Transverse colon (tissue), 4 donors: ENCODE measurements at regions not wholly inside any gene's neighbourhood (a gene's known extent, or its start where the extent isn't known, plus 50 kb on each side); places are given as distances from the start of the nearest gene placed in this dataset.

Experiments
- DNase-seq: peaks from one replicate; pipeline ENCODE4 v3.0.0-alpha.2; 2019
- H3K27ac ChIP-seq, 4 donors: fragments of 200-600 bp; sonication (generic); 2 replicates each; pipeline ENCODE4 v1.5.1; 2016 to 2018; ENCODE audit warnings: inconsistent platforms in 4 of 4
- H3K27me3 ChIP-seq: fragments of 200-600 bp; sonication (generic); 2 replicates; pipeline ENCODE4 v1.5.1; 2017; ENCODE audit warnings: inconsistent platforms
- H3K36me3 ChIP-seq, 4 donors: fragments of 200-600 bp; sonication (generic); 2 replicates each; pipeline ENCODE4 v1.5.1; 2017 to 2019; ENCODE audit warnings: inconsistent platforms in 4 of 4
- H3K4me1 ChIP-seq, 4 donors: fragments of 200-600 bp; sonication (generic); 2 replicates each; pipeline ENCODE4 v1.5.1; 2017 to 2020; ENCODE audit warnings: inconsistent platforms in 4 of 4
- H3K4me3 ChIP-seq, 4 donors: fragments of 200-600 bp; sonication (generic); 1 replicate in 1 of 4; 2 replicates in 3 of 4; pipeline versions ENCODE4 v1.5.1 to v1.6.1; 2017 to 2019; ENCODE audit warnings: inconsistent platforms in 4 of 4
- H3K9me3 ChIP-seq, 2 donors: fragments of 200-600 bp; sonication (generic); 2 replicates each; pipeline ENCODE4 v1.5.1; 2017 to 2019; ENCODE audit warnings: inconsistent platforms in 2 of 2
- EP300 ChIP-seq: sonication (generic); formaldehyde crosslinking; IDR thresholded peaks from one replicate; pipeline ENCODE4 v1.6.1; 2017; ENCODE audit warnings: antibody characterized with exemption, low read depth
- POLR2A ChIP-seq: fragments of 450-650 bp; IDR thresholded peaks from one replicate; pipeline ENCODE4 v1.6.1; 2016; ENCODE audit warnings: antibody characterized with exemption, mild to moderate bottlenecking, moderate library complexity
- POLR2AphosphoS5 ChIP-seq, 3 donors: sonication (generic); formaldehyde crosslinking; IDR thresholded peaks; one replicate each; pipeline ENCODE4 v1.6.1; 2016; ENCODE audit warnings: antibody characterized with exemption in 3 of 3
- WGBS, 2 donors: methylation state at CpG; one replicate each; pipeline ENCODE4 v1.1.5; 2018; ENCODE audit warnings: low coverage in 1 of 2; 5-methylcytosine and 5-hydroxymethylcytosine counted together
- in situ Hi-C, 4 donors: fragments of 200-750 bp; cut with MboI; loops; one replicate each; pipeline versions ENCODE4 v1.15.0 to v1.15.1; 2017; ENCODE audit warnings: low sequenced_read_pairs in 3 of 4, low pct_ligation_motif_present in 1 of 4, low pct_unique_long_range_greater_than_20kb in 1 of 4
- intact Hi-C: fragments of 100-400 bp; cut with DNase I; formaldehyde crosslinking; loops from one replicate; pipeline ENCODE4 v1.15.1; 2023; ENCODE audit warnings: low total_unique reads
- TF ChIP-seq, protein P1 (sequence below), 5 experiments: fragments of 200-600 bp in 3 of 5; fragments of 450-650 bp in 2 of 5; sonication (generic) in 3 of 5; IDR thresholded peaks; 1 replicate in 2 of 5; 2 replicates in 3 of 5; pipeline ENCODE4 v1.5.1; 2016 to 2017; ENCODE audit warnings: antibody characterized with exemption in 5 of 5, inconsistent platforms in 3 of 5, mild to moderate bottlenecking in 2 of 5, moderate library complexity in 1 of 5

- Histone ChIP-seq H3K27ac (no peak overlapping the region), H3K36me3 (no peaks in the 10 kb centered on the region), H3K27me3 (no peaks in the 10 kb centered on the region), H3K4me3 (no peak overlapping the region), H3K9me3 (no peaks in the 10 kb centered on the region), H3K4me1 (no peaks in the 10 kb centered on the region)
- in situ Hi-C loops, result no loop called here
- DNase-seq, result no peak
- intact Hi-C loops, result no loop called here
- no peak for TF ChIP-seq EP300
- TF ChIP-seq POLR2A, result no peak
- TF ChIP-seq, protein P1, sequence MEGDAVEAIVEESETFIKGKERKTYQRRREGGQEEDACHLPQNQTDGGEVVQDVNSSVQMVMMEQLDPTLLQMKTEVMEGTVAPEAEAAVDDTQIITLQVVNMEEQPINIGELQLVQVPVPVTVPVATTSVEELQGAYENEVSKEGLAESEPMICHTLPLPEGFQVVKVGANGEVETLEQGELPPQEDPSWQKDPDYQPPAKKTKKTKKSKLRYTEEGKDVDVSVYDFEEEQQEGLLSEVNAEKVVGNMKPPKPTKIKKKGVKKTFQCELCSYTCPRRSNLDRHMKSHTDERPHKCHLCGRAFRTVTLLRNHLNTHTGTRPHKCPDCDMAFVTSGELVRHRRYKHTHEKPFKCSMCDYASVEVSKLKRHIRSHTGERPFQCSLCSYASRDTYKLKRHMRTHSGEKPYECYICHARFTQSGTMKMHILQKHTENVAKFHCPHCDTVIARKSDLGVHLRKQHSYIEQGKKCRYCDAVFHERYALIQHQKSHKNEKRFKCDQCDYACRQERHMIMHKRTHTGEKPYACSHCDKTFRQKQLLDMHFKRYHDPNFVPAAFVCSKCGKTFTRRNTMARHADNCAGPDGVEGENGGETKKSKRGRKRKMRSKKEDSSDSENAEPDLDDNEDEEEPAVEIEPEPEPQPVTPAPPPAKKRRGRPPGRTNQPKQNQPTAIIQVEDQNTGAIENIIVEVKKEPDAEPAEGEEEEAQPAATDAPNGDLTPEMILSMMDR (IDR thresholded peaks at IDR 0.05), result no peak
- TF ChIP-seq POLR2AphosphoS5 (IDR thresholded peaks at IDR 0.05), result no peak
Measured at GRCh38 chr14:56959869-56960268, 149.6 kb upstream of the OTX2 start.

DNA sequence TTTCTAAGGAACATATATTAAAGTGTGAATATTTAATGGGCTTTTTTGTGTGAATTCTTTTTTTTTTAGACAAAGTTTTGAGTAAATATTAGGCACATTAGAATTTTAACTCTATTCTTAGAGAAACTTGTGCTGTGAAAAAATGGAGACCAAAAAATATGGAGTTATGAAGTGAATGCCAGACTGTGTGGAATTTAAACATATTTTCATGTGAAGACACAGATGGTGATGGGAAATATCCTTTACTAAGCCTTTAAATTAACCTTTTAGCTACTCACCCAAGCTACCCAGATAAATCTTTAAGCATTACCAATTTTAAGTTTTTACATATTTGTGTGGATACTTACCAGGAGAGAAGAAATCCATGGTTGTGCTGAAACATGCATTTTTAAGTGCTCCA, 148.8 kb upstream of the OTX2 start:
- no peak for DNase-seq
- Histone ChIP-seq H3K4me1 (no peaks in the 10 kb centered on the region), H3K4me3 (no peak overlapping the region), H3K27ac (no peak overlapping the region), H3K27me3 (no peaks in the 10 kb centered on the region), H3K9me3 (no peaks in the 10 kb centered on the region), H3K36me3 (no peaks in the 10 kb centered on the region)
- in situ Hi-C loops, result no loop called here
- intact Hi-C loops, result no loop called here
- TF ChIP-seq EP300 (no peak), POLR2AphosphoS5 (IDR thresholded peaks at IDR 0.05) (no peak), POLR2A (no peak)
- TF ChIP-seq, protein P1 (IDR thresholded peaks at IDR 0.05), result no peak

DNA sequence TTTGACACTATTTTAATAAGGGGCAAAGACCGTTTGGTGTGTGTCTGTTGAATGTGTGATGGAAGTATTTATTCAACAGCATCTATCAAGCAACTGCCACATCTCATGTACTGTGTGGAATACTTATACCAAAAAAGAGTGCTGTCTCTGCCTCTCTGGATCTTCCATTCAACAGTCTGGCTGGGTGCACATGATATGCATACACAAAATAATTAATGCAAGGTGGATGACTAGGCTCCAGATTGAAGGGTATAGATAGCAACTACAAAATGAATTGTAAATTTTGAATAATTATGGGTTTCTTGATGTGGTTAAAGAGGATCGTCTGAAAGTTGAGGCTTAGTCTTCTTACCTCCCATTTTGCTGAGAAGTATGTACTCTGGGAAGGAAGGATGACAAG, 145.9 kb upstream of the OTX2 start:
- no peaks in the 10 kb centered on the region for H3K9me3 ChIP-seq
- no peak overlapping the region for H3K4me3 ChIP-seq
- intact Hi-C loops (no loop called here), in situ Hi-C loops (no loop called here)
- TF ChIP-seq EP300, result no peak
- TF ChIP-seq, protein P1 (IDR thresholded peaks at IDR 0.05), result no peak
- no peak overlapping the region for H3K27ac ChIP-seq
- no peaks in the 10 kb centered on the region for H3K4me1 ChIP-seq
- DNase-seq, result no peak
- H3K27me3 ChIP-seq, result no peaks in the 10 kb centered on the region
- 47 to 59% methylated on average over 2 of the region's 2 CpGs for WGBS, 2 donors
- H3K36me3 ChIP-seq, result no peaks in the 10 kb centered on the region

- no peaks in the 10 kb centered on the region for H3K36me3 ChIP-seq
- TF ChIP-seq POLR2AphosphoS5 (IDR thresholded peaks at IDR 0.05) (no peak), POLR2A (no peak), EP300 (no peak)
- TF ChIP-seq, protein P1 (IDR thresholded peaks at IDR 0.05), result no peak
- H3K9me3 ChIP-seq, result no peaks in the 10 kb centered on the region
- H3K27me3 ChIP-seq, result no peaks in the 10 kb centered on the region
- H3K4me3 ChIP-seq, result no peak overlapping the region
- 81 to 90% methylated on average over 3 of the region's 3 CpGs for WGBS, 2 donors
- H3K27ac ChIP-seq, result no peak overlapping the region
- H3K4me1 ChIP-seq, result no peaks in the 10 kb centered on the region
- intact Hi-C loops, result no loop called here
- DNase-seq, result no peak
- in situ Hi-C loops, result no loop called here
Measured at GRCh38 chr14:56955745-56956144, 145.5 kb upstream of the OTX2 start.
